Keratinocyte (primary cell): ENCODE measurements at regions not wholly inside any gene's neighbourhood (a gene's known extent, or its start where the extent isn't known, plus 50 kb on each side); places are given as distances from the start of the nearest gene placed in this dataset.
"Not testable (repeated sequence)": the region's sequence is repeated elsewhere in the genome, so short reads cannot be mapped to it uniquely, and the experiment has no call there.

Experiments
- DNase-seq: peaks from one replicate; pipeline ENCODE4 v3.0.0-alpha.2; 2011; ENCODE audit warnings: low read depth, missing footprints, low spot score
- FAIRE-seq: peaks from 2 replicates; lab custom pipeline; 2011; peaks lifted over from hg19 to GRCh38; lab: Jason Lieb, UNC
- H2AFZ ChIP-seq: 2 replicates; pipeline ENCODE4 v1.6.0; 2012; ENCODE audit warnings: low read length, control low read depth, inconsistent platforms; ENCODE audit not compliant: control insufficient read depth
- H3K27ac ChIP-seq: 2 replicates; pipeline ENCODE4 v1.5.1; 2011; ENCODE audit warnings: low read length; ENCODE audit not compliant: control insufficient read depth, insufficient read depth
- H3K27me3 ChIP-seq: 3 replicates; pipeline ENCODE4 v1.6.0; 2011; ENCODE audit warnings: low read length; ENCODE audit not compliant: control insufficient read depth, insufficient read depth; ENCODE audit errors: extremely low read depth
- H3K36me3 ChIP-seq, 2 experiments: 2 replicates in 1 of 2; 3 replicates in 1 of 2; pipeline ENCODE4 v1.5.1; 2011; ENCODE audit warnings: low read length in 2 of 2, mild to moderate bottlenecking in 1 of 2; ENCODE audit not compliant: control insufficient read depth in 2 of 2, insufficient read depth in 2 of 2; ENCODE audit errors: extremely low read depth in 1 of 2
- H3K4me1 ChIP-seq: 3 replicates; pipeline ENCODE4 v1.5.1; 2011; ENCODE audit warnings: low read length; ENCODE audit not compliant: control insufficient read depth, insufficient read depth; ENCODE audit errors: extremely low read depth
- H3K4me2 ChIP-seq: 3 replicates; pipeline ENCODE4 v1.6.0; 2011; ENCODE audit warnings: low read depth, low read length; ENCODE audit not compliant: control insufficient read depth, insufficient read depth; ENCODE audit errors: extremely low read depth
- H3K4me3 ChIP-seq, 3 experiments: fragments of 200-600 bp in 1 of 3; sonication (generic) in 1 of 3; 2 replicates in 2 of 3; 3 replicates in 1 of 3; pipeline ENCODE4 v1.5.1; 2011 to 2016; ENCODE audit warnings: low read length in 3 of 3, mild to moderate bottlenecking in 3 of 3, control low read depth in 2 of 3, inconsistent platforms in 1 of 3, low read depth in 1 of 3, mixed read lengths in 1 of 3, mixed run types in 1 of 3, moderate library complexity in 1 of 3; ENCODE audit not compliant: control insufficient read depth in 2 of 3, insufficient read depth in 2 of 3; ENCODE audit errors: extremely low read depth in 1 of 3
- H3K79me2 ChIP-seq: 2 replicates; pipeline ENCODE4 v1.6.0; 2012; ENCODE audit warnings: low read length; ENCODE audit not compliant: control insufficient read depth, insufficient read depth
- H3K9ac ChIP-seq: 3 replicates; pipeline ENCODE4 v1.6.0; 2011; ENCODE audit warnings: low read length; ENCODE audit not compliant: control insufficient read depth, insufficient read depth; ENCODE audit errors: extremely low read depth
- H3K9me1 ChIP-seq: 3 replicates; pipeline ENCODE4 v1.6.0; 2011; ENCODE audit warnings: low read length; ENCODE audit not compliant: control insufficient read depth, insufficient read depth; ENCODE audit errors: extremely low read depth
- H3K9me3 ChIP-seq: 2 replicates; pipeline ENCODE4 v1.5.1; 2012; ENCODE audit warnings: low read depth, low read length; ENCODE audit not compliant: control insufficient read depth
- H4K20me1 ChIP-seq: 3 replicates; pipeline ENCODE4 v1.6.0; 2011; ENCODE audit warnings: low read length; ENCODE audit not compliant: control insufficient read depth, insufficient read depth; ENCODE audit errors: extremely low read depth
- CTCF ChIP-seq, 3 experiments: IDR thresholded peaks in 1 of 3; conservative IDR thresholded peaks in 1 of 3; optimal IDR thresholded peaks in 1 of 3; 2 replicates in 2 of 3; 3 replicates in 1 of 3; pipeline versions ENCODE3 to v1.5.1; 2011; ENCODE audit warnings: low read length in 3 of 3, mild to moderate bottlenecking in 3 of 3, moderate library complexity in 2 of 3, control low read depth in 1 of 3, inconsistent platforms in 1 of 3; ENCODE audit not compliant: insufficient read depth in 2 of 3; ENCODE audit errors: extremely low read depth in 1 of 3
- EZH2 ChIP-seq: IDR thresholded peaks from one replicate; pipeline ENCODE4 v1.6.1; 2012; ENCODE audit warnings: inconsistent platforms, mild to moderate bottlenecking, low read length, moderate library complexity
- dilution Hi-C: fragments of 300-500 bp; cut with MboI; formaldehyde crosslinking; loops from one replicate; pipeline ENCODE4 v1.7.0; 2020; ENCODE audit warnings: low sequenced_read_pairs; ENCODE audit not compliant: extremely low pct_ligation_motif_present

GRCh38 chr2:111537078-111537655 lies 346.8 kb downstream of the ANAPC1 start:
- FAIRE-seq = no peak
- Histone ChIP-seq H3K36me3 (no peaks in the 10 kb centered on the region), H3K9me3 (no peaks in the 10 kb centered on the region), H3K4me2 (no peak overlapping the region), H3K4me3 (no peak overlapping the region), H4K20me1 (no peaks in the 10 kb centered on the region), H3K9me1 (no peaks in the 10 kb centered on the region), H2AFZ (no peak overlapping the region), H3K27ac (no peak overlapping the region), H3K4me1 (peaks cover 21% of the 10 kb centered on the region), H3K27me3 (no peaks in the 10 kb centered on the region), H3K79me2 (no peaks in the 10 kb centered on the region), H3K9ac (no peak overlapping the region)
- no peak for TF ChIP-seq CTCF (optimal IDR thresholded peaks at IDR 0.05 in 1 of 3, IDR thresholded peaks at IDR 0.05 in 1 of 3, conservative IDR thresholded peaks at IDR 0.05 in 1 of 3; ENCODE audit: extremely low read depth in 1 of 3, insufficient read depth in 2 of 3, low read length in 3 of 3)
- no peak for TF ChIP-seq EZH2
- dilution Hi-C loops = no loop called here
- no peak for DNase-seq

DNA sequence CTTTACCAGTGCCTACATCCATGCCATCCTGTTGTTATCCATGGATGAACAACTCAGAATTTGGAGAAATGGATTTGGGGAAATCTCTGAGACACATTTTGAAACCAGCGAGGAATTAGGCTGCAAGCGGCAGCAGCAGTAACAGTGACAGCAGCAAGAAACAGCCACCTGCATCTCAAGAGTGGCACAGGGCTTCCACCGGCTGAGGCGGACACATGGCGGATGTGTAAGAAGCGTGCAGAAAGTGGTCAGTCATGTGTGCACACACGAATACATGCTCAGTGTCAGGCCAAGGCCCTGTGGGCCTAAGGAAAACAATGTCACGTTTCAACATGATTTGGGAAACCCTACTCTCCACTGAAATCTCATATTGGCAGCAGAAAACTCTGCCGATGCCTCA lies 344.0 kb downstream of the ANAPC1 start:
- DNase-seq, H3K9me3 ChIP-seq, H3K9ac ChIP-seq, H3K27me3 ChIP-seq, H3K9me1 ChIP-seq, FAIRE-seq, H3K36me3 ChIP-seq, H3K4me3 ChIP-seq, H4K20me1 ChIP-seq, H3K27ac ChIP-seq, H2AFZ ChIP-seq, H3K79me2 ChIP-seq, H3K4me2 ChIP-seq, dilution Hi-C loops: not testable (repeated sequence)
- peaks cover 12% of the 10 kb centered on the region for H3K4me1 ChIP-seq

GRCh38 chr2:111542120-111542774 lies 341.7 kb downstream of the ANAPC1 start:
- H3K27me3 ChIP-seq, H3K9me1 ChIP-seq, DNase-seq, H3K9me3 ChIP-seq, H2AFZ ChIP-seq, dilution Hi-C loops, H3K36me3 ChIP-seq, H3K4me3 ChIP-seq, H4K20me1 ChIP-seq, H3K4me2 ChIP-seq, H3K9ac ChIP-seq, H3K4me1 ChIP-seq, H3K79me2 ChIP-seq: not testable (repeated sequence)
- FAIRE-seq = peak; percentile 92
- H3K27ac ChIP-seq = peak overlapping the region; percentile 31

GRCh38 chr2:111544006-111544405 lies 340.0 kb downstream of the ANAPC1 start:
- H3K36me3 ChIP-seq, H3K9ac ChIP-seq, H3K27ac ChIP-seq, H3K27me3 ChIP-seq, H3K79me2 ChIP-seq, H3K4me3 ChIP-seq, FAIRE-seq, dilution Hi-C loops, H3K9me3 ChIP-seq, DNase-seq, H3K4me2 ChIP-seq, H4K20me1 ChIP-seq, H3K4me1 ChIP-seq, H2AFZ ChIP-seq, H3K9me1 ChIP-seq: not testable (repeated sequence)
